ENCODE measurements at regions not wholly inside any gene's neighbourhood (a gene's known extent, or its start where the extent isn't known, plus 50 kb on each side); places are given as distances from the start of the nearest gene placed in this dataset.

DNA sequence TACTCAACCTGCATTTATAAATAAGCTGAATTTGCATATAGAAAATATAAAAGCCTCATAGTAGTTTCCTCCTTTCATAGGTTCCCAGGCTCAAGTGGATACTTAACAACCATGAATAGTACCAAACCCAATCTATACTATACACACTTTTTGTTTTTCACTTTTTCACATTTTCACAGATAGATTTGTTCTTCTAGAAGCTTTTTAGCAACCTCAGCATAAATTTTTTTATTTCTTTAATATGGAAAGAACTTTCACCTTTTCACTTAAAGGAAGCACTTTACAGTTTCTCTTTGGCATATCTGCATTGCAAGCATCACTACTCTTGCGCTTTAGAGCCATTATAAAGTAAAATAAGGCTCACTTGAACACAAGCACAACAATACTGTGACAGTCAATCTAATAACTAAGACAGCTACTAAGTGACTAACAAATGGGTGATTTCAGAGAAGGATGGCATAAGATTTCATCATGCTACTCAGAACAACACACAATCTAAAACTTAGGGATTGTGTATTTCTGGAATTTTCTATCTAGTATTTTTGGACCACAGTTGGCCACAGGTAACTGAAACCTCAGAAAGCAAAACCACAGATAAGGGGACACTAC, 1063.6 kb downstream of the FAM181B start:
- H3K4me1 ChIP-seq (ENCODE audit: low read depth): no peaks in the 10 kb centered on the region
- no peaks in the 10 kb centered on the region for H3K27me3 ChIP-seq
- DNase-seq (ENCODE audit: low read depth in 1 of 2, low spot score in 1 of 2): no peak
- no peaks in the 10 kb centered on the region for H3K36me3 ChIP-seq
- no peak overlapping the region for H3K27ac ChIP-seq
- TF ChIP-seq CTCF (IDR thresholded peaks at IDR 0.05; ENCODE audit: low read depth, low read length): no peak
- no peak overlapping the region for H3K4me3 ChIP-seq
- no peaks in the 10 kb centered on the region for H3K9me3 ChIP-seq (ENCODE audit: low read depth)

DNA sequence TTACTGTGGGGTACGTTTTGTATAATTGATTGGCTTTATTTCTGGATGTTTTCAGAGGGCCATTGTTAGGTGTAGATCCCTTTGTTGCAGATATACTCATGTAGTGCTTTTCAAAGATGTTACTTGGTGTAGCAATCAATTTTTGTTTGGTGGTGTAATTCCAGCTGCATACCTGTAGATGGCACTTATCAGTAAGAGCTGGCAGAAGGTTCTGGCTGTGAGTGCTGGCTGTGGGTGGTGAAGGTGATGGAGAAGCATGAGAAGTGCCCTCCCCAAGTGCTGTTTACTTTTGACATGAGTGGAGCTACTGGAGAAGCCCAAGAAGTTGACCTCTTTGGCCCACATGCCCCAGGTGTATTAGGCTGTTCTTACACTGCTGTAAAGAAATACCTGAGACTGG, 1074.9 kb downstream of the FAM181B start:
- Histone ChIP-seq H3K36me3 (no peaks in the 10 kb centered on the region), H3K27ac (no peak overlapping the region), H3K4me3 (no peak overlapping the region), H3K4me1 (ENCODE audit: low read depth) (no peaks in the 10 kb centered on the region), H3K27me3 (no peaks in the 10 kb centered on the region), H3K9me3 (ENCODE audit: low read depth) (no peaks in the 10 kb centered on the region)
- TF ChIP-seq CTCF (IDR thresholded peaks at IDR 0.05; ENCODE audit: low read depth, low read length): peak; percentile 33
- DNase-seq (ENCODE audit: low read depth in 1 of 2, low spot score in 1 of 2): peak in 1 of 2 donors; percentile 17

DNA sequence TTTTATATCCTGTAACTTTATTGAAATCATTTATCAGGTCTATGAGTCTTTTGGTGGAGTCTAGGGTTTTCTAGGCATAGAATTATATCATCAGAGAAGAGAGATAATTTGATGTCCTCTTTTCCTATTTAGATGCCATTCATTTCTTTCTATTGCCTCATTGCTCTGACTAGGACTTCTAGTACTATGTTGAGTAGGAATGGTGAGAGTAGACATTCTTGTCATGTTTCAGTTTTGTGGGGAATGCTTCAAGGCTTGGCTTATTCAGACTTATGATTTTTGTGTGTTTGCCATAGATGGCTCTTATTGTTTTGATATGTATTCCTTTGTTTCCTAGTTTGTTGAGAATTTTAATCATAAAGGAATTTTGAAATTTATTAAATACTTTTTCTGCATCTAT, 1078.3 kb downstream of the FAM181B start:
- H3K4me1 ChIP-seq (ENCODE audit: low read depth): no peaks in the 10 kb centered on the region
- TF ChIP-seq CTCF (IDR thresholded peaks at IDR 0.05; ENCODE audit: low read depth, low read length): no peak
- H3K36me3 ChIP-seq: no peaks in the 10 kb centered on the region
- H3K4me3 ChIP-seq: no peak overlapping the region
- H3K9me3 ChIP-seq (ENCODE audit: low read depth): no peaks in the 10 kb centered on the region
- H3K27me3 ChIP-seq: peaks cover 13% of the 10 kb centered on the region
- H3K27ac ChIP-seq: no peak overlapping the region
- peak in 1 of 2 donors; percentile 3 for DNase-seq (ENCODE audit: low read depth in 1 of 2, low spot score in 1 of 2)

- Histone ChIP-seq H3K9me3 (ENCODE audit: low read depth) (no peaks in the 10 kb centered on the region), H3K4me3 (no peak overlapping the region), H3K36me3 (no peaks in the 10 kb centered on the region), H3K4me1 (ENCODE audit: low read depth) (no peaks in the 10 kb centered on the region), H3K27me3 (peaks cover 66% of the 10 kb centered on the region), H3K27ac (no peak overlapping the region)
- no peak for DNase-seq (ENCODE audit: low read depth in 1 of 2, low spot score in 1 of 2)
- TF ChIP-seq CTCF (IDR thresholded peaks at IDR 0.05; ENCODE audit: low read depth, low read length): no peak
Observed at GRCh38 chr11:81647374-81647773, 1086.3 kb downstream of the FAM181B start.

DNA sequence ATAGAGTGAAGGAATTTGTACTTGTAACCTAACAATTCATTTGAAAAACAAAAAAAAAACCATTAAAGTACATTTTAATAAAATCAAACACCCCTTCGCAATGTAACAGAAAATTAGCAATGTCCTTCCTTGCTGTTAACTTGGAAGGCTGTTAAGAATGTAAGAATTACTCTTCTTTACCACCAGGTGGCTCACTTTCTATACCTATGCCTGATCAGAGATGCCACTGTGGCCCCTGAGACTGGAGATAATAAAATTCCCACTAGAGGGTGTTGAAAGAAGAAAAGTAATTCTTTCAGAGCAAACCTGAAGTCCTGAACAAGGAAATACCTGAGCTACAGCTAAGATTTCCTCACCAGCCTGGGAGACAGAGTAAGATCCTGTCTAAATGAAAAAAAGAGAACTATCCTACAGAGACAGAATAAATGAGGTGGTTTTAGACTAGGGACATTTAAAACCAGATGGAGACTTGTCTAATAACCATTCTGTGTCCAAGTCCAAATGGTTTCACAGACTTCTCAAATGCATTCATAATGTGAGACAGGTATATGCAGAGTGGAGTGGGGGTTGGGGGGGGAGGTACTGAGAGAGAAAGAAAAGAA, 1089.3 kb downstream of the FAM181B start:
- DNase-seq (ENCODE audit: low read depth in 1 of 2, low spot score in 1 of 2): peak; percentile 58 to 75
- Histone ChIP-seq H3K27me3 (peaks cover 45% of the 10 kb centered on the region), H3K27ac (no peak overlapping the region), H3K4me1 (ENCODE audit: low read depth) (no peaks in the 10 kb centered on the region), H3K36me3 (no peaks in the 10 kb centered on the region), H3K9me3 (ENCODE audit: low read depth) (no peaks in the 10 kb centered on the region), H3K4me3 (no peak overlapping the region)
- peak; percentile 60 for TF ChIP-seq CTCF (IDR thresholded peaks at IDR 0.05; ENCODE audit: low read depth, low read length)
